ENCODE measurements at regions not wholly inside any gene's neighbourhood (a gene's known extent, or its start where the extent isn't known, plus 50 kb on each side); places are given as distances from the start of the nearest gene placed in this dataset.

DNA sequence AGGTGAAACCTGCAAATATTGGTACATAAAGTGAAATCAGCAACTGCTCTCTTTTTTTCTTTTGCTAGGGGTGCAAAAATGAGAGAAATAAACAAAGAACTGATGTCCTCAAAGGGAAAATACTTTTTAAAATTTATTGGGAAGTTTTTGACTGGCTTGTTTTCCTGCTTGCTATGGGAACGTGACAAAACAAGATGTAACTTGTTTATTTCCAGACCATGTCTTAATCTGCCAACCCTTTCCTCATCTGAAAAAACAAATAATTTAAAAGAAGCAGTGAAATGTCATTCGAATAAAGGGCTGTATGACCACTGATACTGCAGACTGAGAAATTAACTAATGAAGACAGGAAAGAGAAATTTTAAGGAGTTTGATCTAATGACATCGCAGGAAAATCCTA lies 221.9 kb downstream of the CBLN4 start:
- no peak overlapping the region for H3K4me2 ChIP-seq (ENCODE audit: low read depth, low read length, poor library complexity, severe bottlenecking)

DNA sequence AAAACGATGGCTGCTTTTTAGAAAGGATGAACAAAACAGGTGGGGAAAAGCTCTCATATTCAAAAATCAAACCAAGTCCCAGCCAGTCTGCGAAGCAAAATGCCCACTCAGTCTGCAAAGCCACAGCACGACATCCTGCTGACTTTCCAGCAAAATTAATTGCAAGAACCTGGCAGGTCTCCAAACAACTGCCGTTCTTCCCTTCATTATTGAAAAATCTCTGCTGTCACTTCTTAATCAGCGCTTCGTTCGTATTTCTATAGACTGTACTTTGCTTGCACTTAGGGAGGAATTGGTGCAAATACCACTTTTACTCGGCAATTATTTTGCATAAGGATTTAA lies 222.4 kb downstream of the CBLN4 start:
- Histone ChIP-seq H3K9me2 (replicated peaks; ENCODE audit: low read depth, low read length) (no peaks in the 10 kb centered on the region), H3K36me3 (ENCODE audit: insufficient read depth, low read length) (no peaks in the 10 kb centered on the region), H3K9ac (ENCODE audit: low read depth, low read length, poor library complexity, severe bottlenecking) (no peak overlapping the region), H3K27me3 (ENCODE audit: insufficient read depth, low read length, poor library complexity, severe bottlenecking) (no peaks in the 10 kb centered on the region), H3K4me1 (ENCODE audit: insufficient read depth, low read length, poor library complexity, severe bottlenecking) (no peaks in the 10 kb centered on the region), H3F3A (ENCODE audit: low read depth) (no peaks in the 10 kb centered on the region), H3K4me3 (ENCODE audit: low read length, poor library complexity, severe bottlenecking) (no peak overlapping the region), H3K4me2 (ENCODE audit: low read depth, low read length, poor library complexity, severe bottlenecking) (no peak overlapping the region), H3K79me2 (ENCODE audit: insufficient read depth, low read length) (no peaks in the 10 kb centered on the region), H4K20me1 (ENCODE audit: insufficient read depth, low read length, poor library complexity, severe bottlenecking) (no peaks in the 10 kb centered on the region), H2AFZ (ENCODE audit: low read length) (no peak overlapping the region), H3K9me3 (ENCODE audit: insufficient read depth, low read depth, low read length) (no peaks in the 10 kb centered on the region)
- TF ChIP-seq, protein P1, sequence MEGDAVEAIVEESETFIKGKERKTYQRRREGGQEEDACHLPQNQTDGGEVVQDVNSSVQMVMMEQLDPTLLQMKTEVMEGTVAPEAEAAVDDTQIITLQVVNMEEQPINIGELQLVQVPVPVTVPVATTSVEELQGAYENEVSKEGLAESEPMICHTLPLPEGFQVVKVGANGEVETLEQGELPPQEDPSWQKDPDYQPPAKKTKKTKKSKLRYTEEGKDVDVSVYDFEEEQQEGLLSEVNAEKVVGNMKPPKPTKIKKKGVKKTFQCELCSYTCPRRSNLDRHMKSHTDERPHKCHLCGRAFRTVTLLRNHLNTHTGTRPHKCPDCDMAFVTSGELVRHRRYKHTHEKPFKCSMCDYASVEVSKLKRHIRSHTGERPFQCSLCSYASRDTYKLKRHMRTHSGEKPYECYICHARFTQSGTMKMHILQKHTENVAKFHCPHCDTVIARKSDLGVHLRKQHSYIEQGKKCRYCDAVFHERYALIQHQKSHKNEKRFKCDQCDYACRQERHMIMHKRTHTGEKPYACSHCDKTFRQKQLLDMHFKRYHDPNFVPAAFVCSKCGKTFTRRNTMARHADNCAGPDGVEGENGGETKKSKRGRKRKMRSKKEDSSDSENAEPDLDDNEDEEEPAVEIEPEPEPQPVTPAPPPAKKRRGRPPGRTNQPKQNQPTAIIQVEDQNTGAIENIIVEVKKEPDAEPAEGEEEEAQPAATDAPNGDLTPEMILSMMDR (conservative IDR thresholded peaks at IDR 0.05; ENCODE audit: low read length): no peak
- no peak for TF ChIP-seq EZH2phosphoT487 (IDR thresholded peaks at IDR 0.05; ENCODE audit: borderline replicate concordance)

More for the DNA sequence above, 221.9 kb downstream of the CBLN4 start:
- Histone ChIP-seq H3F3A (ENCODE audit: low read depth) (no peaks in the 10 kb centered on the region), H2AFZ (ENCODE audit: low read length) (no peak overlapping the region), H3K27me3 (ENCODE audit: insufficient read depth, low read length, poor library complexity, severe bottlenecking) (no peaks in the 10 kb centered on the region), H3K9ac (ENCODE audit: low read depth, low read length, poor library complexity, severe bottlenecking) (no peak overlapping the region), H4K20me1 (ENCODE audit: insufficient read depth, low read length, poor library complexity, severe bottlenecking) (no peaks in the 10 kb centered on the region), H3K36me3 (ENCODE audit: insufficient read depth, low read length) (no peaks in the 10 kb centered on the region), H3K79me2 (ENCODE audit: insufficient read depth, low read length) (no peaks in the 10 kb centered on the region), H3K9me2 (replicated peaks; ENCODE audit: low read depth, low read length) (no peaks in the 10 kb centered on the region), H3K4me1 (ENCODE audit: insufficient read depth, low read length, poor library complexity, severe bottlenecking) (no peaks in the 10 kb centered on the region), H3K9me3 (ENCODE audit: insufficient read depth, low read depth, low read length) (no peaks in the 10 kb centered on the region), H3K4me3 (ENCODE audit: low read length, poor library complexity, severe bottlenecking) (no peak overlapping the region)
- TF ChIP-seq, protein P1 (conservative IDR thresholded peaks at IDR 0.05; ENCODE audit: low read length): no peak
- TF ChIP-seq EZH2phosphoT487 (IDR thresholded peaks at IDR 0.05; ENCODE audit: borderline replicate concordance): no peak

DNA sequence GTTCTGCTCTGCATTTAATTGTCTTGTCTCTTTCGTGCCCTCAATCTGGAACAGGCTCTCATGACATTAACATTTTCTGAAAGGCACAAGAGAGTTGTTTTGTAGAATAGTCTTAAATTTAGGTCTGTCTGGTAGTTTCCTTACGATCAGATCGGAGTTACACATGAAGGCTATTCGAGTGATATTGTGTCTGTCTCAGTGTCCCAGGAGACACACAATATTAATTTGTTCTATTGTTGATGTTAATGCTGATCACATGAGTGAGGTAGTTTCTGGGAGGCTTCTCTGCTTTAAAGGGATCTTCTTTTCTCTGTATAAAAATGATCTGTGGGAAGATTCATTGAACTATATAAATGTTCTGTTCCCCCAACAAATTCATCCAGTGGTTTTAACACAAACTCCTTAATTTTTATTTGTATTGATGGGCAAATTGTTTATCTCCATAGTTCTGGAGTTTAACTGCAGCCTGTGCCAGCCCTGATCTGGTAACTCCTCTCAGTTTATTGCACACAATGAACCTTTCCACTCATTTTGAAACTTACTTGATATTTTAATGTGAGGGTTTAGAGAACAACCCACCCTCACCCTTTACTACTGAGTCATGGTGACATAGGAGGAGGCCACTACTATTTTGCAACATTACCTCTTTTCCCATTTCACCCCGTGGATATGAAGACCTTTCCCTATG lies 223.0 kb downstream of the CBLN4 start:
- TF ChIP-seq, protein P1 (conservative IDR thresholded peaks at IDR 0.05; ENCODE audit: low read length): no peak
- no peak for TF ChIP-seq EZH2phosphoT487 (IDR thresholded peaks at IDR 0.05; ENCODE audit: borderline replicate concordance)
- H3K4me1 ChIP-seq (ENCODE audit: insufficient read depth, low read length, poor library complexity, severe bottlenecking): no peaks in the 10 kb centered on the region
- H3K9ac ChIP-seq (ENCODE audit: low read depth, low read length, poor library complexity, severe bottlenecking): no peak overlapping the region
- H3K4me3 ChIP-seq (ENCODE audit: low read length, poor library complexity, severe bottlenecking): no peak overlapping the region
- H3K9me2 ChIP-seq (replicated peaks; ENCODE audit: low read depth, low read length): no peaks in the 10 kb centered on the region
- no peak overlapping the region for H3K4me2 ChIP-seq (ENCODE audit: low read depth, low read length, poor library complexity, severe bottlenecking)
- H3K27me3 ChIP-seq (ENCODE audit: insufficient read depth, low read length, poor library complexity, severe bottlenecking): no peaks in the 10 kb centered on the region
- no peaks in the 10 kb centered on the region for H3K36me3 ChIP-seq (ENCODE audit: insufficient read depth, low read length)
- no peak overlapping the region for H2AFZ ChIP-seq (ENCODE audit: low read length)
- no peaks in the 10 kb centered on the region for H3K9me3 ChIP-seq (ENCODE audit: insufficient read depth, low read depth, low read length)
- H4K20me1 ChIP-seq (ENCODE audit: insufficient read depth, low read length, poor library complexity, severe bottlenecking): no peaks in the 10 kb centered on the region
- H3F3A ChIP-seq (ENCODE audit: low read depth): no peaks in the 10 kb centered on the region
- H3K79me2 ChIP-seq (ENCODE audit: insufficient read depth, low read length): no peaks in the 10 kb centered on the region
